ENCODE measurements at regions not wholly inside any gene's neighbourhood (a gene's known extent, or its start where the extent isn't known, plus 50 kb on each side); places are given as distances from the start of the nearest gene placed in this dataset.

- no peaks in the 10 kb centered on the region for H3K36me3 Mint-ChIP-seq (ENCODE audit: low read depth)
- H3K27me3 Mint-ChIP-seq (ENCODE audit: low read depth), result no peaks in the 10 kb centered on the region
- H3K4me1 Mint-ChIP-seq (ENCODE audit: low read depth), result peaks cover 14% of the 10 kb centered on the region
- H3K27ac Mint-ChIP-seq, result no peak overlapping the region
- H3K4me3 Mint-ChIP-seq, result no peak overlapping the region
- H3K9me3 Mint-ChIP-seq, result no peaks in the 10 kb centered on the region
These were observed 85.5 kb upstream of the MKLN1 start for GRCh38 chr7:131242123-131242650.

DNA sequence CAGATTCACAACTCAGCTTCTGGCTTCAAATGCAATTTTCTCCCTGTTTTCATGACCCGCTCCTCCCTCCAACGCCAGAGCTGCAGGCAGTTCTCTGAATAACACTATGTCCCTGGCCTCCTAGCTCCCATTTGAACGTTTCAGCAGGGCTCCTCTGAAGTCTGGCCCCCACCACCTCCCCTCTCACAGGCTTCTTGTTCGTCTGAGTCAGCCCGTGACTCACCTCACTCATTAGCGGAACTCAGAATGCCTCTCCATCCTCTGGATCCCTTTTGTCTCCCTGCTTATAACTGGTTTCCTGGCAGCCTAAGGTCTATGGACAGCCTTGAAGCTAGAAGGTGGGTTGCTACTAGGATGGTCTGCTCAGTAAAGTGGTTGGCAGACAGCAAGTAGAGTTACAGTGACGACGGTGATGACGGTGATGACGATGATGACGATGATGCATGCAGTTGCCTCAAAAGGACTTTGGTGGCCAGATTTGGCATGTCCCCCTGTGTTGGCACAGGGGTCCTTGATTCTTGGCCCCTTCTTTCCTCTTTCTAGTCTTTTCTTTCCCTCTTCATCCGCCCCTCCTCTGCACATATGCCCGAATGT, 83.3 kb upstream of the MKLN1 start:
- Mint-ChIP-seq H3K36me3 (ENCODE audit: low read depth) (no peaks in the 10 kb centered on the region), H3K27me3 (ENCODE audit: low read depth) (peaks cover 5% of the 10 kb centered on the region), H3K4me3 (no peak overlapping the region), H3K9me3 (no peaks in the 10 kb centered on the region), H3K4me1 (ENCODE audit: low read depth) (no peaks in the 10 kb centered on the region), H3K27ac (no peak overlapping the region)

- Mint-ChIP-seq H3K9me3 (peaks cover 6% of the 10 kb centered on the region), H3K27ac (no peak overlapping the region), H3K4me1 (ENCODE audit: low read depth) (peaks cover 5% of the 10 kb centered on the region), H3K27me3 (ENCODE audit: low read depth) (peaks cover 12% of the 10 kb centered on the region), H3K4me3 (no peak overlapping the region), H3K36me3 (ENCODE audit: low read depth) (peaks cover 5% of the 10 kb centered on the region)
These were observed 78.7 kb upstream of the MKLN1 start for GRCh38 chr7:131249003-131249402.

GRCh38 chr7:131249483-131249882, 78.2 kb upstream of the MKLN1 start:
- Mint-ChIP-seq H3K27ac (no peak overlapping the region), H3K4me1 (ENCODE audit: low read depth) (peaks cover 7% of the 10 kb centered on the region), H3K4me3 (no peak overlapping the region), H3K9me3 (peaks cover 11% of the 10 kb centered on the region), H3K27me3 (ENCODE audit: low read depth) (peaks cover 13% of the 10 kb centered on the region), H3K36me3 (ENCODE audit: low read depth) (peaks cover 8% of the 10 kb centered on the region)

GRCh38 chr7:131250331-131250730, 77.3 kb upstream of the MKLN1 start:
- Mint-ChIP-seq H3K4me1 (ENCODE audit: low read depth) (peaks cover 7% of the 10 kb centered on the region), H3K4me3 (no peak overlapping the region), H3K9me3 (peaks cover 18% of the 10 kb centered on the region), H3K27ac (no peak overlapping the region), H3K36me3 (ENCODE audit: low read depth) (peaks cover 10% of the 10 kb centered on the region), H3K27me3 (ENCODE audit: low read depth) (peaks cover 13% of the 10 kb centered on the region)

GRCh38 chr7:131251371-131251770, 76.3 kb upstream of the MKLN1 start:
- Mint-ChIP-seq H3K4me3 (no peak overlapping the region), H3K27me3 (ENCODE audit: low read depth) (peaks cover 13% of the 10 kb centered on the region), H3K36me3 (ENCODE audit: low read depth) (peaks cover 10% of the 10 kb centered on the region), H3K9me3 (peaks cover 22% of the 10 kb centered on the region), H3K27ac (no peak overlapping the region), H3K4me1 (ENCODE audit: low read depth) (peaks cover 7% of the 10 kb centered on the region)

GRCh38 chr7:131252976-131253375, 74.7 kb upstream of the MKLN1 start:
- Mint-ChIP-seq H3K4me1 (ENCODE audit: low read depth) (peaks cover 7% of the 10 kb centered on the region), H3K27ac (no peak overlapping the region), H3K36me3 (ENCODE audit: low read depth) (peaks cover 10% of the 10 kb centered on the region), H3K27me3 (ENCODE audit: low read depth) (peaks cover 20% of the 10 kb centered on the region), H3K4me3 (no peak overlapping the region), H3K9me3 (peaks cover 24% of the 10 kb centered on the region)

DNA sequence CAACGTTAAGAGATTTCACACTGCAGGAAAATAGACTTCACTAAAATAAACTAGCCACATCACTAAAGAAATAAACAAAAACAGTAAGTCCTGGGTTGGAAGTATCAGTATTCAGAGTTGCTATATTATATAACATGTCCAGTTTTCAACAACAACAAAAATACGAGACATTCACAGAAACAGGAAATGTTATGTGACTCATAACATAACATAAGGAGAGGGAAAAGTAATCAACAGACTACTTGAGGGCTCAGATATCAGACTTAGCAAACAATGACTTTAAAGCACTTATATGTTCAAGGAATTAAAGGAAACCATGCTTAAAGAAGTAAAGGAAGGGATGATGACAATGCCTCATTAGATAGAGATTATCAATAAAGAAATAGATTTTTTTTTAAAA, 73.5 kb upstream of the MKLN1 start:
- H3K36me3 Mint-ChIP-seq (ENCODE audit: low read depth), result peaks cover 10% of the 10 kb centered on the region
- peaks cover 20% of the 10 kb centered on the region for H3K27me3 Mint-ChIP-seq (ENCODE audit: low read depth)
- H3K4me3 Mint-ChIP-seq, result no peak overlapping the region
- no peak overlapping the region for H3K27ac Mint-ChIP-seq
- H3K4me1 Mint-ChIP-seq (ENCODE audit: low read depth), result peaks cover 7% of the 10 kb centered on the region
- peaks cover 24% of the 10 kb centered on the region for H3K9me3 Mint-ChIP-seq

GRCh38 chr7:131255242-131255641, 72.4 kb upstream of the MKLN1 start:
- no peak overlapping the region for H3K27ac Mint-ChIP-seq
- peaks cover 18% of the 10 kb centered on the region for H3K27me3 Mint-ChIP-seq (ENCODE audit: low read depth)
- H3K9me3 Mint-ChIP-seq, result peaks cover 24% of the 10 kb centered on the region
- H3K4me1 Mint-ChIP-seq (ENCODE audit: low read depth), result peaks cover 7% of the 10 kb centered on the region
- no peak overlapping the region for H3K4me3 Mint-ChIP-seq
- peaks cover 10% of the 10 kb centered on the region for H3K36me3 Mint-ChIP-seq (ENCODE audit: low read depth)

DNA sequence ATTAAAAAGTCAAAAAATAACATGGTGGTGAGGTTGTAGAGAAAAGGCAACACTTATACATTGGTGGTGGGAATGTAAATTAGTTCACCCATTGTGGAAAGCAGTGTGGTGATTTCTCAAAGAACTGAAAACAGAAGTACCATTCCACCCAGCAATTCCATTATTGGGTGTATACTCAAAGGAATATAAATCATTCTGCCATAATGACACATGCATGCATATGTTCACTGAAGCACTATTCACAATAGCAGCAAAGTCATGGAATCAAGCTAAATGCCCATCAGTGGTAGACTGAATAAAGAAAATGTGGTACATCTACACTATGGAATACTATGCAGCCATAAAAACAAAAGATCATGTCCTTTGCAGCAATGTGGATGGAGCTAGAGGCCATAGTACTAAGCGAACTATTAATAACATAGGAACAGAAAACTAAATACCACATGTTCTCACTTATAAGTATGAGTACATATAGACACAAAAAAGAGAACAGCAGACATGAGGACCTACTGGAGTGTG, 66.1 kb upstream of the MKLN1 start:
- H3K27ac Mint-ChIP-seq, result no peak overlapping the region
- H3K4me1 Mint-ChIP-seq (ENCODE audit: low read depth), result no peaks in the 10 kb centered on the region
- H3K27me3 Mint-ChIP-seq (ENCODE audit: low read depth), result peaks cover 15% of the 10 kb centered on the region
- H3K4me3 Mint-ChIP-seq, result no peak overlapping the region
- peaks cover 5% of the 10 kb centered on the region for H3K9me3 Mint-ChIP-seq
- no peaks in the 10 kb centered on the region for H3K36me3 Mint-ChIP-seq (ENCODE audit: low read depth)

GRCh38 chr7:131265227-131265626, 62.4 kb upstream of the MKLN1 start:
- peaks cover 9% of the 10 kb centered on the region for H3K9me3 Mint-ChIP-seq
- no peaks in the 10 kb centered on the region for H3K4me1 Mint-ChIP-seq (ENCODE audit: low read depth)
- H3K4me3 Mint-ChIP-seq, result no peak overlapping the region
- H3K27ac Mint-ChIP-seq, result no peak overlapping the region
- H3K36me3 Mint-ChIP-seq (ENCODE audit: low read depth), result no peaks in the 10 kb centered on the region
- peaks cover 11% of the 10 kb centered on the region for H3K27me3 Mint-ChIP-seq (ENCODE audit: low read depth)

DNA sequence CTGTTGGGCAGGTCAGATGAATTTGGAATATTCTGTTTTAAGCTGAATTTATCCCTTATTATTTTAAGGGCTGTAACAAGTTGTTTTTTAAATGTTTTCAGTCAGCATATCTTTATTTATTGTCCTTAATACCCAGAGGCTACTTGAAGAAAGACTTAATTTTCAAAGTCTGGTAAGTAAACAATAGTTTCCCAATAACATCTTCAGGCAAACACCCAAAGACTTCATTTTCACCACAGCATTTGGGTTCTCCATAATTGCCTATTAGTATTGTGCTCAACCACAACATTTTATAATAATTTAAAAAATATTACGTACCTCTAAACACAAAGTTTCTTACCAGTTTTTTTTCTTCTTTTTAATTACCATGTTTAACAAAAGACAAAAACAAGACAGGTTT, 60.0 kb upstream of the MKLN1 start:
- Mint-ChIP-seq H3K4me1 (ENCODE audit: low read depth) (no peaks in the 10 kb centered on the region), H3K27ac (no peak overlapping the region), H3K36me3 (ENCODE audit: low read depth) (no peaks in the 10 kb centered on the region), H3K9me3 (peaks cover 5% of the 10 kb centered on the region), H3K27me3 (ENCODE audit: low read depth) (peaks cover 6% of the 10 kb centered on the region), H3K4me3 (no peak overlapping the region)

- H3K36me3 Mint-ChIP-seq (ENCODE audit: low read depth), result no peaks in the 10 kb centered on the region
- H3K4me3 Mint-ChIP-seq, result no peak overlapping the region
- H3K27ac Mint-ChIP-seq, result no peak overlapping the region
- peaks cover 6% of the 10 kb centered on the region for H3K27me3 Mint-ChIP-seq (ENCODE audit: low read depth)
- no peaks in the 10 kb centered on the region for H3K4me1 Mint-ChIP-seq (ENCODE audit: low read depth)
- H3K9me3 Mint-ChIP-seq, result peaks cover 5% of the 10 kb centered on the region
These were observed 58.8 kb upstream of the MKLN1 start for GRCh38 chr7:131268906-131269305.

- no peaks in the 10 kb centered on the region for H3K36me3 Mint-ChIP-seq (ENCODE audit: low read depth)
- no peak overlapping the region for H3K4me3 Mint-ChIP-seq
- H3K4me1 Mint-ChIP-seq (ENCODE audit: low read depth), result no peaks in the 10 kb centered on the region
- peaks cover 5% of the 10 kb centered on the region for H3K9me3 Mint-ChIP-seq
- peaks cover 6% of the 10 kb centered on the region for H3K27me3 Mint-ChIP-seq (ENCODE audit: low read depth)
- no peak overlapping the region for H3K27ac Mint-ChIP-seq
These were observed 55.6 kb upstream of the MKLN1 start for GRCh38 chr7:131272086-131272485.

DNA sequence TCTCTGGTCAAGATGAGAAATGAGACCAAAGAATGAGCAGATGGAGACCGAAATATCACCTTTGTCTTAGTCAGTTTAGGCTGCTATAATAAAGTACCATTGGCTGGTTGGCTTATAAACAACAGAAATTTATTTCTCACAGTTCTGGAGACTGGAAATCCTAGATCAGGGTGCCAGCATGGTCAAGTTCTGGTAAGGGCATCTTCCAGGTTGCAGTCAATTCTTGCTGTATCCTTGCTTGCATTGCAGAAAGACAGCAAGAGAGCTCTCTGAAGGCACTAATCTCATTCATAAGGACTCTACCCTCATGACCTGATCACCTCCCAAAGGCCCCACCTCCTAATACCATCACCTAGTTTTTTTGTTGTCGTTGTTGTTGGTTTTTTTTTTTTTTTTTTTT, 52.7 kb upstream of the MKLN1 start:
- no peaks in the 10 kb centered on the region for H3K4me1 Mint-ChIP-seq (ENCODE audit: low read depth)
- no peak overlapping the region for H3K4me3 Mint-ChIP-seq
- no peaks in the 10 kb centered on the region for H3K27me3 Mint-ChIP-seq (ENCODE audit: low read depth)
- no peak overlapping the region for H3K27ac Mint-ChIP-seq
- H3K36me3 Mint-ChIP-seq (ENCODE audit: low read depth), result no peaks in the 10 kb centered on the region
- H3K9me3 Mint-ChIP-seq, result no peaks in the 10 kb centered on the region
